ENCODE measurements at regions not wholly inside any gene's neighbourhood (a gene's known extent, or its start where the extent isn't known, plus 50 kb on each side); places are given as distances from the start of the nearest gene placed in this dataset.

- TF ChIP-seq, protein P1, sequence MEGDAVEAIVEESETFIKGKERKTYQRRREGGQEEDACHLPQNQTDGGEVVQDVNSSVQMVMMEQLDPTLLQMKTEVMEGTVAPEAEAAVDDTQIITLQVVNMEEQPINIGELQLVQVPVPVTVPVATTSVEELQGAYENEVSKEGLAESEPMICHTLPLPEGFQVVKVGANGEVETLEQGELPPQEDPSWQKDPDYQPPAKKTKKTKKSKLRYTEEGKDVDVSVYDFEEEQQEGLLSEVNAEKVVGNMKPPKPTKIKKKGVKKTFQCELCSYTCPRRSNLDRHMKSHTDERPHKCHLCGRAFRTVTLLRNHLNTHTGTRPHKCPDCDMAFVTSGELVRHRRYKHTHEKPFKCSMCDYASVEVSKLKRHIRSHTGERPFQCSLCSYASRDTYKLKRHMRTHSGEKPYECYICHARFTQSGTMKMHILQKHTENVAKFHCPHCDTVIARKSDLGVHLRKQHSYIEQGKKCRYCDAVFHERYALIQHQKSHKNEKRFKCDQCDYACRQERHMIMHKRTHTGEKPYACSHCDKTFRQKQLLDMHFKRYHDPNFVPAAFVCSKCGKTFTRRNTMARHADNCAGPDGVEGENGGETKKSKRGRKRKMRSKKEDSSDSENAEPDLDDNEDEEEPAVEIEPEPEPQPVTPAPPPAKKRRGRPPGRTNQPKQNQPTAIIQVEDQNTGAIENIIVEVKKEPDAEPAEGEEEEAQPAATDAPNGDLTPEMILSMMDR (conservative IDR thresholded peaks at IDR 0.05; ENCODE audit: low read depth, low read length): no peak
- no peak overlapping the region for H3K4me3 ChIP-seq (ENCODE audit: low read depth, low read length)
- no peak for DNase-seq (ENCODE audit: low read depth)
Observed at GRCh38 chr18:78518805-78519204, 460.8 kb upstream of the SALL3 start.

DNA sequence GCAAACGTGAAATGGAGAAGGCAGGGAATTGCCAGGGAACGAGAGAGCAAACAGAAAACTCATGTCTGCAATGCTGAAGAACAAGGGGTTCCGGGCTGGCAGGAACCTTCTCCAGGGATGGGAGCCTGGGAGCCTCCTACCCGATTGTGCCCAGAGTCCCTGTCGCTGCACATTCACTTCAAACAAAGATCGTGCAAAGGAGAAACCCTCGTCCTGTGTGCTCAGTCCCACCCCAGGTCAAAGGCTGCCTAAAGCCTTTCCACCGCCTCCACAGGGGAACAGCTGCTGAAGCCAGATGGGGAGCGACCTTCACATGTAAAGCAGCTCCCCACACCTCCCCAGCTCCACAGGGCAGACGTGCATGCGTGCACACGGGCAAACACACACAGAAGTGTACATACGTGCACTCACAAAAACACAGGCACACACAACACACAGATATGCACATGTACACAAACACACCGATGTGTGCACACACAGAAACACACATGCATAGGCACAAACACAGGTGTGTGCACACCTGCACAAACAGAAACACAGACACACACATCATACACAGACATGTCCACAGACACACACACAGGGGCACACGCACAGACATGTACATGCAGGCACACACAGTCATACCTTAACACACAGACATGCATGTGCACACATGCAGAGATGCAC, 460.1 kb upstream of the SALL3 start:
- no peak for DNase-seq (ENCODE audit: low read depth)
- TF ChIP-seq, protein P1 (conservative IDR thresholded peaks at IDR 0.05; ENCODE audit: low read depth, low read length): no peak
- no peak overlapping the region for H3K4me3 ChIP-seq (ENCODE audit: low read depth, low read length)

DNA sequence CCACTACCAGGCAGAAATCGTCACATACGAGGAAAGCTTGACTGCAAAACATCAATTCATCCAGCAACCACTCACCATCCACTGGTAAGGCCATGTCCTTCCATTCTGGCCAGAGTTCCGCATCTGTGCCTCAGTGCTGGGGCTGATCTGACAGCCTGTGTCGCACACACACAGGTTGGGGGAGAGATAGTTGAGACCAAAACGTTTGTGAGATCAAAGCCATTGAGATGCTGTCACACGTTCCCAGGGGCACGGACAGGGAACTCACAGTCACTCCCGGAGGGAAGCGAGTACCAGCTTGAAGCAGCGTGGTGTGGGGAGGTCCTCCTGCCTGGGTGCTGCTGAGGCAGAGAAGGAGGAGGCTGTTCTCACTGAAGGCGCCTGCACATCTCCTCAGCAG, 458.5 kb upstream of the SALL3 start:
- H3K4me3 ChIP-seq (ENCODE audit: low read depth, low read length): no peak overlapping the region
- TF ChIP-seq, protein P1 (conservative IDR thresholded peaks at IDR 0.05; ENCODE audit: low read depth, low read length): no peak
- no peak for DNase-seq (ENCODE audit: low read depth)

GRCh38 chr18:78521744-78522143, 457.9 kb upstream of the SALL3 start:
- TF ChIP-seq, protein P1 (conservative IDR thresholded peaks at IDR 0.05; ENCODE audit: low read depth, low read length): no peak
- DNase-seq (ENCODE audit: low read depth): no peak
- no peak overlapping the region for H3K4me3 ChIP-seq (ENCODE audit: low read depth, low read length)

DNA sequence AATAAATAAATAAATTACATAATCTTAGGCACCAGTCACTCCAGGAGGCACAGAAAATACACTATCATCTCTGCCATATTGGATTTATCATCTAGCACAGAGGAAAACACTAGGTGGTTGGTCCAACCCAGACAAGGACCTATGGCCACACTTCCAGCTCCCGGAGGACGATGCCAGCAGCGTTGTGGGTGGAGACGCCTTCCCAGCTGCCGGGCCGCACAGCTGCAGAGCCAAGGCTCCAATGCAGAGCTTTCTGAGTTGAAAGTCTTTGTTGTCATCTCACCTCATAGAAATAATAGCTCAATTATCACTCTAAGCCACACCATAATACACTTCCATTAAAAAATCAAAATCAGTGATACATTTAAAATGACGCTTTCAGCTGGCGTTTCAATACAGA, 457.1 kb upstream of the SALL3 start:
- DNase-seq (ENCODE audit: low read depth): no peak
- TF ChIP-seq, protein P1 (conservative IDR thresholded peaks at IDR 0.05; ENCODE audit: low read depth, low read length): no peak
- H3K4me3 ChIP-seq (ENCODE audit: low read depth, low read length): no peak overlapping the region

GRCh38 chr18:78523850-78524249, 455.8 kb upstream of the SALL3 start:
- TF ChIP-seq, protein P1 (conservative IDR thresholded peaks at IDR 0.05; ENCODE audit: low read depth, low read length): no peak
- no peak for DNase-seq (ENCODE audit: low read depth)
- no peak overlapping the region for H3K4me3 ChIP-seq (ENCODE audit: low read depth, low read length)
